NCI-H1930 (cell line): ENCODE measurements at regions not wholly inside any gene's neighbourhood (a gene's known extent, or its start where the extent isn't known, plus 50 kb on each side); places are given as distances from the start of the nearest gene placed in this dataset.
"Not testable (repeated sequence)": the region's sequence is repeated elsewhere in the genome, so short reads cannot be mapped to it uniquely, and the experiment has no call there.

Experiments
- DNase-seq, 2 experiments: peaks; one replicate each; lab custom pipeline; 2025; lab: John Stamatoyannopoulos, UW

DNA sequence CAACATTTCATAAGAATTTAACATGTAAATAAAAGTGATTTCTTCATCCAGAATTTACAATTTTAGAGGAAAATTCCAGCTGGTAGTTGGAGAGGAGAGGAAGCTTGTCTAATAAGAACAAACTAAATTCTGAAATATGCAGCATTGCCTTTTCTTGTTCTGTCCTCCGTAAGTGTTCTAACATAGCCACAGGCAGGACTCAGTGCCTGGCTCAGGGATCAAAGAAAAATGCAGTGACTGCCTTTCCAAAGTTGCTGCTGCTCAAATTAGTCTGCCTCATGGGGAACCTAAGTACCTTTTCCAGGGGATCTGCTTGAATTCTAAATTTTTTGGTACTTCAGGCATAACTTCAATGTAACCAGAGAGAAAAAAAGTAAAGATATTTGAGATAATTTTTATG, 713.0 kb upstream of the CADM2 start:
- DNase-seq: no peak

- no peak for DNase-seq
Measured at GRCh38 chr3:84260596-84260995, 698.2 kb upstream of the CADM2 start.

GRCh38 chr3:84265768-84266167, 693.0 kb upstream of the CADM2 start:
- no peak for DNase-seq

DNA sequence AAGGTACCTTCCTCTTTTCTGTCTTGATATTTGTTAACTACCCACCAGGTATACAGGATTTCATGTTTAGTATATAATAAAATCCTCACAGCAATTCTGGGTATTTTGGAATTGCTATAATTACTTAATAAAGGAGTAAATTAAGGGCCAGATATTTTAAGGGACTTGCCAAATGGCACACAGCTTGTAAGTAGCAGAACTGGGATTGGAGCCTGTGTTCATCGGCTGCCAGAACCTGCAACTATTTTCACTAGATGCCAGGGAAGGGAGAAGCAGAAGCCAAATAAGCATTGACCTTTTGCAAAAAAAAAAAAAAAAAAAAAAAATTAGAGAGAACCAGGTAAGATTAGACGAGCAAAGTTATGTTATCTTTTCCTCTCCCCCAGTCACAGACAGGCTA, 683.3 kb upstream of the CADM2 start:
- no peak for DNase-seq

DNA sequence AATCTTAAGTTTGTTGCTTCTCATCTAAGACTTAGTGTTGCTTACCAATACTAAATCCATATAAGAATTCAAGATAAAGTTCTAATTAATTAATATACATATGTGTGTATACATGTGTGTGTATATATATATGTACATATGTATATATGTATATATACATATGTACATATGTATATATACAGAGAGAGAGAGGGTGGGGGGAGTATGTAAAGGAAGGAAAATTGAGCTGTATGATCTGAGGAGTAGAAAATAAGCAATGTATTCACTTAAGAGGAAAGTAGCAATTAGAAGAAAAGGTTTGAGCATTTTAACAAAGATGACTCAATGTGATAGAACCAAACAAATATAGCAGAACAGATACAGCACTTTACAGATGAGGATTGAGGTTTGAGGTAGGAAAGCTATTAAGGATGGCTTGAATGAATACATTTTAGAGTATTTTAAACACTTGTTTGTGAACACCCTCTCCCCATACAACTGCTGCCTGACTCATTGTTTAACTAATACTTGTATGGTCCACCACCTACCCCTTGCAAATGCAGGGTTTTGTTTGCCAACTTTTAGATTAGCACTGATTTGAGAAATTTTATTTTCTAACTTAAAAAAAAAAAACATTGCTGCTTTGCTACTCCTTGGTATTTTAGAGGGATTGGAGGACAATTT, 681.1 kb upstream of the CADM2 start:
- no peak for DNase-seq

DNA sequence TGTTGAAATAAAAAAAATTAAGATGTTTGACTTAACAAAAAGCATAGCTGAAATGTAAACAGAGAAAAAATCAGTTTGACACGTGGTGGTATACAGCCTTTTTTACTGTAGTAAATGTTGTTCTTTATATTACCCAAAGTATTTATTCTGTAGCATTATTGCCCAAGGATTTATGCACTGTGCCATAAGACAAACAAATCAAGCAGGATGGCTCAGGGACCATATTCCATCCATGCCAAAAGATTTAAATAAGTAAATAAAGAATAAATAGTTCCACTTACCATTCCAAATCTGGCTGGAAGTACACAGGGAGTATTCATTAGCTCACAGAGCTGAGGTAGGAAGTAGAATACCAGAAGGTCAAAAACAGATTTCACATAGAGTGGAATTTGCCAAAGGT, 666.7 kb upstream of the CADM2 start:
- DNase-seq: no peak

DNA sequence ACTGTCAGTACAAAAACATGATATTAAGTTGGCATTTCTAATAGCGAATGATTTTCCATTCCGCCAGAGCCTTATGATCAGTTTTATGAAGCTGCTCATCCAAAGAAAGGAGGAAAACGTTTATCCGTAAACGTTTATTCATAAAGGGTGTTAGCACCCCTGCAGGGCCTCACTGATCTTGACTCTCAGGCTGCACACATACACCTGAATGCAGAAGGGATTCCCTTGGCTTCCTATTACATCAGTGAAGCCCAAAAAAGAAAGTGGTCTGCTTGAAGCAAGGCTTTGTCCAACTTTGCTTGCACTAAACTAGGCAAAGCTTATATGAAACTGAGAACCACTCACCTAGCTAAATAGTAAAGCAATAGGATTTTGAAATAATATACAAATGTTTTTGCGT, 659.5 kb upstream of the CADM2 start:
- DNase-seq: no peak

DNA sequence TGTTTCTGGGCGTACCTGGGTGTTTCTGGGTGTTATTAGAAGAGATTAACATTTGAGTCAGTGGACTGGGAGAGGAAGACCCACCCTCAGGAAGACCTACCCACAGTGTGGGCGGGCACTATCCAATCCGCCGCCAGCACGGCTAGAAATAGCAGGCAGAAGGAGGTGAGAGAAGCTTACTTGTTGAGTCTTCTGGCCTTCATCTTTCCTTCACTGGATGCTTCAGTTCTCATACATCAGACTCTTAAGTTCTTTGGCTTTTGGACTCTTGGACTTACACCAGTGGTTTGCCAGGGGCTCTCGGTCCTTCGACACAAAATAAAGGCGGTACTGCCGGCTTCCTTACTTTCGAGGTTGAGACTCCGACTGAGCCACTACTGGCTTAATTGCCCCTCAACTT, 654.6 kb upstream of the CADM2 start:
- no peak for DNase-seq

DNA sequence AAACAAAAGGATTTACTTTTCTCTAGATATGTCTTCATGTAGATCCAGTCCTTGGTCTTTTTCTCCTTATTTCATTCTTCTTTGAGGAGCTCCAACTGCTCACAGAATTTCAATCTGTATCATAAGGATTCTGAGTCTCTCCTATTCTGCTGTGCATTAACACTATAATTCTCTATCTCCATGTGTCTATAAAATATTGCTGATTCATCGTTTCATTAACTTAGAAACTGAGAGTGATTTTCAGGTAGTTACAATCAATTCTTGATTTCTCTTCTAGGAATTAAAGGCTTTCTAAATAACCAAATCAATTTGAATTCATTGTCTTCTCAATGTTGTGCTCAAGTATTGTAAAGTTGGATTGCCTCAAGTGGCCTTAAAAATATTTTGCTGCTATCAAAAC, 651.5 kb upstream of the CADM2 start:
- DNase-seq: no peak

- DNase-seq: no peak
Measured at GRCh38 chr3:84308379-84308778, 650.4 kb upstream of the CADM2 start.

- no peak for DNase-seq
Measured at GRCh38 chr3:84318273-84318809, 640.4 kb upstream of the CADM2 start.

DNA sequence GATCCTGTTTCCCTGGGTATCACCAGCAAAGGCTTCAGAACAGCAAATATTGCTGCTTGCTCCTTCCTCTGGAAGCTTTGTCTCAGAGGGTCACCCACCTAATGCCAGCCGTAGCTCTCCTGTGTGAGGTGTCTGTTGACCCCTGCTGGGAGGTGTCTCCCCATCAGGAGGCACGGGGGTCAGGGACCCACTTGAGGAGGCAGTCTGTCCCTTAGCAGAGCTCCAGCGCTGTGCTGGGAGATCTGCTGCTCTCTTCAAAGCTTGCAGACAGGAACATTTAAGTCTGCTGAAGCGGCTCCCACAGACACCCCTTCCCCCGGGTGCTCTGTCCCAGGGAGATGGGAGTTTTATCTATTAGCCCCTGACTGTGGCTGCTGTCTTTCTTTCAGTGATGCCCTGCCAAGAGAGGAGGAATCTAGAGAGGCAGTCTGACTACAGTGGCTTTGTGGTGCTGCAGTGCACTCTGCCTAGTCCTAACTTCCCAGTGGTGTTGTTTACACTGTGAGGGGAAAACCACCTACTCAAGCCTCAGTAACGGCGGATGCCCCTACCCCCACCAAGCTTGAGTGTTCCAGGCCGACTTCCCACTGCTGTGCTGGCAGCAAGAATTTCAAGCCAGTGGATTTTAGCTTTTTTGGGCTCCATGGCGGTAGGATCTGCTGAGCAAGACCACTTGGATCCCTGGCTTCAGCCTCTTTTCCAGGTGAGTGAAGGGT, 593.1 kb upstream of the CADM2 start:
- DNase-seq: not testable (repeated sequence)
